ENCODE measurements at regions not wholly inside any gene's neighbourhood (a gene's known extent, or its start where the extent isn't known, plus 50 kb on each side); places are given as distances from the start of the nearest gene placed in this dataset.
A peak's percentile ranks its signal among the peaks of the same experiment; 100 is the strongest.
"Not testable (repeated sequence)": the region's sequence is repeated elsewhere in the genome, so short reads cannot be mapped to it uniquely, and the experiment has no call there.

DNA sequence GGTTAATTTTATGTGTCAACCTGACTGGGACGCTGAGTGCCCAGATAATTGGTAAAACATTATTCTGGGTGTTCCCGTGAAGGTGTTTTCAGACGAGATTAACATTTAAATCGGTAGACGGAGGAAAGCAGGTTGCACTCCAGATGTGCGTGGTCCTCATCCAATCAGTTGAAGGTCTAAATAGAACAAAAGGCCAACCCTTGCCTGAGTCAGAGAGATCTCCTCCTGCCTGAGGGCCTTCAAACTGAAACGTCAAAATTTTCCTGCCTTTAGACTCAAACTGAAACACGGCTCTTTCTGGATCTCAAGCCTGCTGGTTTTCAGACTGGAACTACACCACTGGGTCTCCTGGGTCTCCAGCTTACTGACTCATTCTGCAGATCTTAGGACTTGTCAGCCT lies 70.9 kb downstream of the NPIPA5 start:
- DNase-seq = not testable (repeated sequence)

DNA sequence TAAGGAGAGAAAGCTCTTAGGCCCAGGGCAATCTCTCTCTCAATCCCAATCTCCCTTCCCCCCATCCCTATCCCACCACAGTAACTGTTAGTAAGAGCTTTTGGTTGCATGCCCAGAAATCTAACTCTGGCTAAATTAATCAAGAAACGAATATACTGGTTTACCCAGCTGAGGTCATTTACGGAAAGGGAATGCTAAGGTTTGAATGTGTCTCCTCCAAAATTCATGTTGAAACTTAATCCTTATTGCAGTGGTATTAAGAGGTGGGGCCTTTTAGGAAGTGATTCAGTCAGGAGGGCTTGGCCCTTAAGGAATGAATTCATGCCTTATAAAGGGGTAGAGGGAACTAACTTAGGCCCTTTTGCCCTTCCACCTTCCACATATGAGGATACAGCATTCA lies 72.2 kb downstream of the NPIPA5 start:
- DNase-seq = not testable (repeated sequence)

DNA sequence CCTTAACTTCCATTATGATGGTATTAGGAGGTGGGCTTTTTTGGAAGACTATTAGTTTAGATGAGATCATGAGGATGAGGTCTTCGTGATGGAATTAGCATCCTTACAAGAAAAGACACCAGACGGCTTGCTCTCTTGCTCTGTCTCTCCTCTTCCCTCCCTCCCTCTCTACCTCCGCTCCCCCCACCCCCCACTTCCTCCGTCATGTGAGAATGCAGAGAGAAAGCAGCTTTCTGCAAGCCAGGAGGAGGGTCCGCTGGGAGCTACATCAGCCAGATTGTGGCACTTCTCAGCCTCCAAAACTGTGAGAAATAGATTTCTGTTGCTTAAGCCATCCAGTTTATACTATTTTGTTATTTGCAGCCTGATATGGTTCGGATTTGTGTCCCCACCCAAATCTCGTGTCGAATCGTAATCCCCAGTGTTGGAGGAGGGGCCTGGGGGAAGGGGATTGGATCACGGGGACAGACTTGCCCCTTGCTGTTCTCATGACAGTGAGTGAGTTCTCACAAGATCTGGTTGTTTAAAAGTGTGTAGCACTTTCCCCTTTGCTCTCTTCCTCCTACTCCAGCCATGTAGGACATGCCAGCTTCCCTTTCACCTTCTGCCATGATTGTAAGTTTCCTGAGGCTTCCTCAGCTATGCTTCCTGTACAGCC lies 74.3 kb downstream of the NPIPA5 start:
- DNase-seq = not testable (repeated sequence)

DNA sequence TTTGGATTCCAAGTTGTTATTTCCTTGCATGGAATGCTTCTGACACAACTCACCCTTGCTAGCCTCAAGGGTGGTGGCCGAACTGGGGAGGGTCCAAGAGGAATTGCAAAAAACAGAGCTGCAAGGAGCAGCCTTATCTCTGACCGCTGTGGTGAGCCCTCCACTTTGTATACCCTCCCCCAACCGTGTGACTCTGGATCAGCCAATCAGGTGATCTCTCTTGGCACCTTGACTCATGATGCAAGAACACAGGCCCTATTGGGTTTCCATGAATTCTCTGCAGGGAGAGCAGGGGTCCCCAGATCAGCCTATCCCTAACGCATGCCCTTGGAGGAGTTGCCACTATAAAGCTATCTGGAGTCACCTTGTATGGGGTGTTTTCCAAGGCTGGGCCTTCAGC lies 81.0 kb downstream of the NPIPA5 start:
- DNase-seq = not testable (repeated sequence)

DNA sequence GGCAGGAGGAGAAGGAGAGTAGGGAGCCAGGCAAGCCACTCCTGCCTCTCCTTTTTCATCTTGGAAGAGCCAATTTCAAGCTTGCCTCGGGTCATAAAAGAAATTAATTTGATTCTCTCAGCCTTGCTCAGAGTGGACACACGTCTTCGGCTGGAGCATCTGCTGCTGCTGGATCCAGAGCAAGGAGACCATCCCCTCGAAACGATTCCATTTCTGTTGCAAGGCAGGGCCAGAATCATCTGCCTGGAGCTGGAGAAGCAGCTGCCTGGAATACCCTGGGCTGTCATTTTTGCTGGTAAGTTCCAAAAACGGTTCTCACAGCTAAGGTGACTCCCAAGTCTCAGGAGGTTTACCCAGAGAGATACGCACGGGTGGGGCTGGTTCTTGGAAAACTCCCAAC lies 103.3 kb downstream of the NPIPA5 start:
- DNase-seq = not testable (repeated sequence)

DNA sequence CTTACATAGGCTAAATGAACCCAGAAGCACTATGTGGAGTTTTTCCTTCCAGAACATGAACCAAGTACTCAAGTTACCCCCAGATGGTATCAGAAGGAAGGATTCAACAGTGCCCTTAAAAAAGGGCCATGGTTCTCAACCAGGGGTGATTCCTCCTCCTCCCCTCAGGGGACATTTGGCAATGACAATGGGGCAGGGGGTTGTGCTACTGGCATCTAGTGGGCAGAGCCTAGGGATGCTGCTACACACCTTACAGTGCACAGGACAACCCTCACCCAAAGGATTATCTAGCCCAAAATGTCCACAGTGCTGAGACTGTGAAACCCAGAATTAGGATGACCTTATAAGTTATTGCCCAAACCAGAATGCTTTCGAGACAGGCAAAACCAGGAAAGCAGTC lies 104.1 kb downstream of the NPIPA5 start:
- not testable (repeated sequence) for DNase-seq

DNA sequence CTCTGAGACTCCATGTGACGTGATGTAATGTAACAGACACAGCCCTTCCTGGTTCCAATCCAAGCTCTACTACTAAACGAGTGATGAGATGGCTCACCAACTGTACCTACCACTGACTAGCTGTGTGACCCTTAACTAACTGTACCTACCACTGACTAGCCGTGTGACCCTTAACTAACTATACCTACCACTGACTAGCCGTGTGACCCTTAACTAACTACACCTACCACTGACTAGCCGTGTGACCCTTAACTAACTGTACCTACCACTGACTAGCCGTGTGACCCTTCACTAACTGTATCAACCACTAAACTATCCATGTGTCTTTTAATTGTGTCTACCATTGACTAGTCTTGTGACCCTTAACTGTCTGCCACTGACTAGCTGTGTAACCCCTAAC lies 111.2 kb downstream of the NPIPA5 start:
- not testable (repeated sequence) for DNase-seq

DNA sequence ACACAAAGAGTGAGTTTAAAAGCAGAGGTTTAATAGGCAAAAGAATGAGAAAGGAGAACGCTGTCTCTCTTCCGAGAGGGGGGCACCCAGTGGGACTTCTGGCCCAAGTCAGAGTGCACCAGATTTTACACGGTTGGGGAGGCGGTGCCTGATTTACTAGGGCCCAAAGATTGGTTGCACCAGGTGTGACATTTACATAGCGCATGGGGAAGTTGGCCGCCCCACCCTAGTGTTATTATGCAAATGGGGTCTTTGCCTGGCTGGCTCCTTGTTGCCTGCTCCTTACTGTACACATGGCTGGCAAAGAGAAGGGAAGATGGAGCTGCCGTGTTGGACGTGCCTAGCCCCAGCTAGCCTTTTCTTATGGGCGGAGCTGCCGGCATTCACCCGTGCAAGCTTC lies 115.9 kb downstream of the NPIPA5 start:
- DNase-seq = peak; percentile 30

DNA sequence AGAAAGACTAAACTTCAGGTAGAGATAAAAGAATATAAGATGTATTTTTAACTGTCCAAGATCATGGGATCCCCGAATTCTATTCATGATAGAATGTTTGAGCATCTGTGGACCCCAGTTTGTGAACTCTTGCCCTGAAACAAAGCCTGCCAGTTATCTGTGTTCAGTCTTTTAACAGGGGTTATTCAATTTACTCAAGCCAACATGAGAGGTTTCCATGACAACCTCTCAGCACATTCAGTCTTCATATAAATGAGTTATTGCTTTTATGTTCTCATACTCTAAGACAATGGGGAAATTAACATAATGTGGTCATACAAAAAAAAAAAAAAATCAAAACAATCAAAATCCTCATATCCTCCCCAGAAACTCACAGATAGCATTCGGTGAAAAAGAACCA lies 130.1 kb downstream of the NPIPA5 start:
- DNase-seq = not testable (repeated sequence)

DNA sequence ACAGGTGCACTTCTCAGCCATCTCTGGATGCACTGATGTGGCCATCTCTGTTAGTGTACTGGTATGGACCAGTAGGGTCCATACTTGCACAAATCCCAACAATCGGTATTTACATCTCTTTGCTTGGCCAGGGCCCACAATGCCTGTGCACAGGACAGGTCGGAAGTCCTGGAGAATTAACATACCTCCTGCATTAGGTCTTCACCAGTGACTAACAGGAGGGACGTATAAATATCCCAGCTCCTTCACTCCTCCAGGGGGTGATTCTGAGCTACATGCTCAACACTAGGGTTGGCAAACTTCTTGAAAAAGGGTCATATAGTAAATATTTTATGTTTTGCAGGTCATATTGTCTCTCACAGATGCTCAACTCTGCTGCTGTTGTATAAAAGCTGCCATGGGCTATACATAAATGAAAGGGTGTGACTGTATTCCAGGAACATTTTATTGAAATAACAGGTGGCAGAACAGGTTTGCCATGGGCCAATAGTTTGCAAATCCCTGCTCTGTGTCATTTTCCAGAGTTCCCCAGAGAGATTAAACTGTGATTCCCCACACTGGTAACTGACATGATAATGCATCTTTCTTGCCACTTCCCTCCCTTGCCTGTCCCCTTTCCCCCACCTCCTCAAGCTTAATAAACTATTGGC lies 141.3 kb downstream of the NPIPA5 start:
- DNase-seq = not testable (repeated sequence)

DNA sequence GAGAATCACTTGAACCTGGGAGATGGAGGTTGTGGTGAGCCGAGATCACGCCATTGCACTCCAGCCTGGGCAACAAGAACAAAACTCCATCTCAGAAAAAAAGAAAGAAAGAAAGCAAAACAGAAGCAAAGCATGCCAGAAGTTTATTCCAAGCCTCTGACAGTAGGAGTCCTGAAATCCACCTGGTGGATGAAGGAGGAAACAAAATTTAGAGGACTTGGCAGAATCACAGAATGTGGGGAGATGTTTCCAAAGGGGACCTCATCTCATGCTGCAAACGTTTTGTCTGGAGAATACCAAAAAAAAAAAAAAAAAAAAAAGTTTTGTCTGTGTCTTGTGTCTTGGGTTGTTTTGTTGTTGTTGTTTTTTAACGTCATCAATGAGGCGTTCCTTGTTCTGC lies 141.1 kb upstream of the RRN3 start:
- DNase-seq = not testable (repeated sequence)

DNA sequence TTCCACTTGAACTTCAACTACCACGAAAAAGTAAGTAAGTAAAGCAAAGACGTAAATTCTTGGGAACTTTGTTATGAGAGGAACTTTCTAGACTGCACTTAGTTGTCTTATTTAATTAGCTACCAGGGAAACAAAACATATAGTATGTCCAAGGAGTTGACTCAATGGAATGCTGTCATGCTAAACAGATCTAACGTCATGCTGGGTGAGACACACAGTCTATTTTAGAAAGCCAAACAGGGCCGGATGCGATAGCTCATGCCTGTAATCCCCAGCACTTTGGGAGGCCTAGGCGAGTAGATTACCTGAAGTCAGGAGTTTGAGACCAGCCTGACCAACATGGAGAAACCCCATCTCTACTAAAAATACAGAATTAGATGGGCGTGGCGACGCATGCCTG lies 140.6 kb upstream of the RRN3 start:
- DNase-seq = not testable (repeated sequence)

DNA sequence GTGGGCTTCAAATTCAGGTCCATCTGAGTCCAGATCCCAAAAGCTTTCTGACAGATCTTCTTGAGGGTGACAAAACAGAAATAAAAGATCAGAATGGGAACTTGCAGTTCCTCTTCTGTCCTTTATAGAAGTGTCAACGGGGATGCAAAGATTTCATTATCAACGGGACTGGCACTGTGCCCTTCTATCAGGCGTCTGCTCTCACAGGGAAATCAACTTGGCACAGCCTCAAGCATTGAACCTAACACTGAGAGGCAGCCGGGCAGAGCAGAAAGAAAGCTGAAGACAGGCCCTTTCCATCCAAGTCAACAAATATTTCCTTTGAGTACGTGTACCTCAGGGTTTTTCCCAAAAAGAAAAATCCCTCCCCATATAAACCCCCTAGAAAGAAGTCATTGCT lies 136.4 kb upstream of the RRN3 start:
- DNase-seq = not testable (repeated sequence)

DNA sequence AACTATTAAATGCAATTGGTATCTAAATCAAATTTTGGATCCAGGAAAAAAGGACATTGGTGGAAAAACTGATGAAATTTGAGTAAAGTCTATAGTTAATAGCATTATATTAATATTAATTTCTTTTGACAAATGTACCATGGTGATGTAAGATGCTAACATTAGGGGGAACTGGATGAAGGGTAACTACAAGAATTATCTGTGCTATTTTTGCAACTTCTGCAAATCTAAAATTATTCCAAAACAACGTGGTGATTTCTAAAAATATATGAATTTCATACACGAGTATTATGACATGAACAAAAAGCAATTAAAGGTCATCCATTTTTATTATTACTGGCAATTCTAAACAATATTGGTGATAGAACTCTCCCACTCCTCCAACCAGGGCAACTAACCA lies 135.6 kb upstream of the RRN3 start:
- DNase-seq = not testable (repeated sequence)

DNA sequence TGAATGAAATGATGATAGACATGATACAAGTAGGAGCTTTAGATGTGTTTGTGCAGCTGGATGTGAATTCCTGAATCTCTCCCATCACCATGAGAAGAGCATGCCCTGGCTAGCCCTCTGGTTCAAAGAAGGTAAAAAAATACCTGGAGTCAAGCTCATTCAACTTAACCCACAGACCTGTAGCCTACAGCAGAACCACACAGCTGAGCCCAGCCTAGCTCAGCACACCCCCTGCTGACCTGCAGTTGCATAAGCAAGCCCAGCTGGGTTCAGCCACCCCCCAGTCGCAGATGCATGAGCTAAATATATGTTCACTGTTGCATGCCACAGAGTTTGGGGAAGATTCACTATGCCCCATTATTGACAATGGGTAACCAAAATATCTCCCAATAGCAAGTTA lies 130.6 kb upstream of the RRN3 start:
- not testable (repeated sequence) for DNase-seq

DNA sequence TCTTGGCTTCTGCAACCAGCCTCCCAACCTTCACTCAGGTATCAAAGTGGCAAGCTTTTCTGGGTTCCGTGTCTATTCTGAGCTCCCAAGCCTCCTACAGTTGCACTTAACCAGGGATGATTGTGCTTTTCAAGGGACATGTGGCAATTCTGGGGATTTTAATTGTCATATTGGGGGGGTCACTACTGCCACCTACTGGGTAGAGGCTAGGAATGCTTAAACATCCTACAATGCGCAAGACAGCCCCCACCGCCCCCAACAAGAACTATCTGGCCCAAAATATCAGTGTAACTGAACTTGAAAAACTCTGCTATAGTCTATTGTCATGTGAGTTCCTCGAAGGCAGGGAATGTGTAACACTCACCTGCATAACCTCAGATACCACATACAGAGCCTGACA lies 129.3 kb upstream of the RRN3 start:
- not testable (repeated sequence) for DNase-seq

DNA sequence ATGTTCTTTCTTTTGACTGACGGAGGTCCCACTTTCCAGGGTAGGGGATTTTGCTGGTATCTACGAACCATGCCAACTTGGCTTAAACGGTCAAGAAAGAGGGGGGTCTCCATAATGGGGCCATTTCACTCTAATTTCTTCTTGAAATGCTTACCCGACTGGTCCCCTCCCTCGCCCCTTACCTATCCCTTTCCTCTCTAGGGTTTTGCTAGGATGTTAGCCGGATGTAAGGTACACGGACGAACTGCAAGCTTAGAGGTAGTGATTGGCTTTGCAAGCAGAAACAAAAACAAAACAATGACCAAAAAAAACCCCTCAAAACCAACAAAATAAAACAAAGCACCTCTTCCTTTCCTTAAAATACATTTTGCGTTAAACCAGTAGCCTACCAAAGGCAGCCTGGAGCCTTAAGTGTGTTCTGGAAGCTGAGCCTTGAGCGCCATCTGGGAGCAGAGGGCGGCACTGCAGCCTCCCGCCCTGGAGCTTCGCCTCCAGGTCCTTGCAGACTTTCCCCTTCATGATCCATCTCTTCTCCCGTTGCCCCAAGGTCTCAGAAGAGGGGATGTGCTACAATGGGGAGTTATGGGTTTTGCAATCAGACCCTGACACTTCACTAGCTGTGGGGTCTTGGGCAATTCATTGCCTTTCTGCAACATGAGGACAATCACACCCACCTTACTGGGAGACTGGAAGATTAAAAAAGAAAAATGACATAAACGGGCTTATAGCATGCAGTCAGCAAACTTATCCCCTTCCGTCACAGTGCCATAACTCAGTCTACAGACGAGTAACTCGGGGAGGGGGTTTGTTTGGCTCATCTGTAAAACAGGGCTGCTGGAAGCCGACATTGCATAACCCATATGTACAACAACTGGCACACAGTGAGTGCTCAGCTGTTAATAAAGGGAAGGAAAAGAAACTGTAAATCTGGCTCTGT lies 125.9 kb upstream of the RRN3 start:
- DNase-seq = peak; percentile 37

DNA sequence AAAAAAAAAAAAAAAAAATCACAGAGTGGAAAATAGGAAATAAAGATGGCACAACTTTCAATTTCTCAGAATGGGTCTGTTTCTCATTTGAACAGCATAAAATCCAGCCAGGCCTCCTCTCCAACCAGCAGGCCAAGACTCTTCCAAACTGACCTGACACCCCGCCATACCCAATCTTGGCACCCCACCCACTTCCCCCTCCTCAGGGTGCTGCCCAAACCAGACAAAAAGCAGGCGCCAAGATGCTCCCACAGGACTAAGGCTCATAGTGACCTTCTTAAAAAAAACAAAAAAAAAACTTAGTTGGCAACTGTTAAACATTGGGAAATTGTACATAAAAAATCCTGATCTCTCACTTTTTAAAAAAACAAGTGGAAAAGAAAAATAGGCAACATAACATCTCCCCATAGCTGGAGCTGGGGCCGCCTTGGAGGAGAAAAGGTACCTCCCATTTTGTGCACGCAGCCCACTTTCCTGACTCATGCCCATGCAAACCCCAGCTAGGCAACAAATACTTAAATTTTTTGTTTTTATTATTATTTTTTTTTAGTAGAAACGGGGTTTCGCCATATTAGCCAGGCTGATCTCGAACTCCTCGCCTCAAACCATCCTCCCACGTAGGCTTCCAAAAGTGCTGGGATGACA lies 124.9 kb upstream of the RRN3 start:
- DNase-seq = not testable (repeated sequence)

DNA sequence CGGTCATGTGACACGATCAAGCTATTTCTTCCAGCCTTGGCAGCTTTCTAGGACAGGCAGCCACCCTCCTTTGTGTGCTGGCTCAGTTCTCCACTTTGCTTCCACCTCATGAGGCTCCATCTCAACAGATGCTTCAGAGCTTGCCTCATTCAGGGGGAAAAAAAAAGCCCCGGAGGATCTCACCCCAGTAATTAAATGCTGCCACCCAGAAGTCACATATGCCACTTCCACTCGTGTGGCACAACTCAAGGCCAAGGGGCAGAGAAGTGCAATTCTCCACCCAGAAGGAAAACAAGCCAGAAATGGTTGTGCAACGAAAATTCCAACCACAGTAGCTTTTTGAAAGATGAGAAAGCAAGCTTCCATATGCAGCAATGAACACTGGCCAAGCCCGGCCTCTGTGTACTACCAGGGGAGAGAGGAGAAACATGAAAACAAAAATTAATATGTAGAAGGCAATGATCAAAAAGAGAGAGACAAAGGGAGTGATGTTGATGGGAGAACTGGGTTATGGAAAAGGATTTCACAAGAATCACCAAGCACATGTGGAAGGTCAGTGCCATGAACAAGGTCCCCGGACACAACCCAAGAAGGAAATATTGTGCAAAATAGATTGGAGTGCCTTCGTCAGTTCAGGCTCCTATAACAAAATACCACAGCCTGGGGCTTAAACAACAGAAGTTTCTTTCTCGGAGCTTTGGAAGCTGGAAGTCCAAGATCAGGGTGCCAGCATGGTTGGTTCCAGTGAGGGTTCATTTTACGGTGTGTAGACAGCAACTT lies 113.3 kb upstream of the RRN3 start:
- not testable (repeated sequence) for DNase-seq

DNA sequence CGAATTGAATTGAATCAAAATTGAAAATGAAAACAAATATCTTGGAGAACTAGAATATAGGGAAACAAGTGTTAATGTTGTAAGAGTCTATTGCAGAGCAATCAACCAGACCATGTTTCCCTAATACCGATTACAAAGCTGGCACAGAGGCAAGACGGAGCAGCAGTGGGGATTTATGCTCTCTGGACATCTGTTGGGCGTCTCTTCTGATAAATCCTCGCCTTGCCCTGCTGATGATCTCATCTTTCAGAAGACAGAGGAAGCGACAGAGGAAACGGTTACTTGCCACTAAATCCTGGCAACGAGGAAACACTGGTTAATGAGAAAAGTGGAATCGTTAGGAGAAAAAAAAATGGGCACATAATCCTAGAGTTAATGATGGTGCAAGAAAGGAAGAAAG lies 112.4 kb upstream of the RRN3 start:
- DNase-seq = peak; percentile 39

DNA sequence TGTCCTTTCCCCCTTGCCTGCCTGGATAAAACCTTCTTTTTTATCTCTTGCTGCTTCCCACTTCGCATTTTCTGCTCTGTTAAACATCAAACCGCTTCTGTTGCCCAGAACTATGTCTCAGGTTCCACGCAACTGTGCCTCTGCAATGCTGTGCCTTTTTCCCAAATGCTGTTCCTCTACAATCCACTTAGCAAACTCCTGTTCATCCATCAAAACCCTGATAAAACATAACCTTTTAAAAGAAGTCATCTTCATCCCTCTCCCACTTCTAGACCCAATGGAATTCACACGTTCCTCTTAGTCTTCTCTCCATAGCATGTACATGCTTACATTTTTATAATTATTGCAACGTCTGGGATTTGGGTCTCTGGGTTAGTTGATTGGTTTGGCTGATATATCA lies 111.9 kb upstream of the RRN3 start:
- DNase-seq = not testable (repeated sequence)

DNA sequence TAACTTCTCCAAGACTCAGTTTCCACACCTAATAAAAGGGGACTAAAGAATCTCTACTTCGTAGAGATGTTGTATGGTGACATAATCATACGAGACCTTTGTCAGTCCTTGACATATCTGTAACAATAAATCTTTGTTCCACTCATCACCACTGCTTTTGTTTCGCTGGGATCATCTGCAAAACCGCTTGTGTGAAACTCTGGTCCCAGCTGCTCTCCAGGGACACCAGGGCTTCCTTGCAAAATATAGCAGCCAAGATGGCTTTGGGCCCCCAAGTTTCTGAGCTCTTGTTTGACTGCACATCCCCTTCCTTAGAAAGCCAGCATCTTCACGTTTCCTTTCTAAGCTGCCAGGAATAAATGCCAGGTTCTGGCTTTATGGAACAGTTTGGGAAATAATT lies 110.5 kb upstream of the RRN3 start:
- not testable (repeated sequence) for DNase-seq

Measured in NCI-H82 (cell line).